Inferior parietal cortex (tissue), 1 donor: ENCODE measurements at regions not wholly inside any gene's neighbourhood (a gene's known extent, or its start where the extent isn't known, plus 50 kb on each side); places are given as distances from the start of the nearest gene placed in this dataset.

ENCODE experiments used
- DNase-seq: peaks from one replicate; pipeline ENCODE4 v3.0.0-alpha.2; 2016; ENCODE audit errors: extremely low spot score

- no peak for DNase-seq
These were observed 2127.3 kb upstream of the WWC1 start for GRCh38 chr5:166163996-166164610.

- no peak for DNase-seq
These were observed 2125.8 kb upstream of the WWC1 start for GRCh38 chr5:166165596-166165995.

- no peak for DNase-seq
These were observed 2125.4 kb upstream of the WWC1 start for GRCh38 chr5:166166071-166166470.

- no peak for DNase-seq
These were observed 2118.8 kb upstream of the WWC1 start for GRCh38 chr5:166172597-166172996.

GRCh38 chr5:166178411-166179080, 2112.9 kb upstream of the WWC1 start:
- no peak for DNase-seq

- no peak for DNase-seq
These were observed 2106.3 kb upstream of the WWC1 start for GRCh38 chr5:166185185-166185584.

GRCh38 chr5:166188501-166189325, 2102.7 kb upstream of the WWC1 start:
- DNase-seq, result no peak

GRCh38 chr5:166192696-166193095, 2098.7 kb upstream of the WWC1 start:
- no peak for DNase-seq

- DNase-seq, result no peak
These were observed 2095.5 kb upstream of the WWC1 start for GRCh38 chr5:166195981-166196380.

GRCh38 chr5:166200532-166200931, 2090.9 kb upstream of the WWC1 start:
- DNase-seq, result no peak

- DNase-seq, result no peak
These were observed 2079.8 kb upstream of the WWC1 start for GRCh38 chr5:166211640-166212039.

- no peak for DNase-seq
These were observed 2055.1 kb upstream of the WWC1 start for GRCh38 chr5:166236327-166236726.

- no peak for DNase-seq
These were observed 2050.7 kb upstream of the WWC1 start for GRCh38 chr5:166240705-166241104.

- no peak for DNase-seq
These were observed 2045.9 kb upstream of the WWC1 start for GRCh38 chr5:166245556-166245955.

GRCh38 chr5:166251786-166252185, 2039.7 kb upstream of the WWC1 start:
- DNase-seq, result no peak

GRCh38 chr5:166257661-166258060, 2033.8 kb upstream of the WWC1 start:
- no peak for DNase-seq

GRCh38 chr5:166262395-166262794, 2029.0 kb upstream of the WWC1 start:
- DNase-seq, result no peak

GRCh38 chr5:166267907-166268306, 2023.5 kb upstream of the WWC1 start:
- no peak for DNase-seq

- DNase-seq, result no peak
These were observed 2020.7 kb upstream of the WWC1 start for GRCh38 chr5:166270712-166271111.

- no peak for DNase-seq
These were observed 2015.4 kb upstream of the WWC1 start for GRCh38 chr5:166276006-166276405.

GRCh38 chr5:166279828-166280227, 2011.6 kb upstream of the WWC1 start:
- no peak for DNase-seq

- no peak for DNase-seq
These were observed 2010.0 kb upstream of the WWC1 start for GRCh38 chr5:166281433-166281832.

GRCh38 chr5:166282939-166283338, 2008.5 kb upstream of the WWC1 start:
- no peak for DNase-seq
